HS-27A (cell line): ENCODE measurements at regions not wholly inside any gene's neighbourhood (a gene's known extent, or its start where the extent isn't known, plus 50 kb on each side); places are given as distances from the start of the nearest gene placed in this dataset.
"Not testable (repeated sequence)": the region's sequence is repeated elsewhere in the genome, so short reads cannot be mapped to it uniquely, and the experiment has no call there.

Experiments
- DNase-seq: peaks from one replicate; pipeline ENCODE4 v3.0.0-alpha.2; 2012; ENCODE audit warnings: low read depth, missing footprints

DNA sequence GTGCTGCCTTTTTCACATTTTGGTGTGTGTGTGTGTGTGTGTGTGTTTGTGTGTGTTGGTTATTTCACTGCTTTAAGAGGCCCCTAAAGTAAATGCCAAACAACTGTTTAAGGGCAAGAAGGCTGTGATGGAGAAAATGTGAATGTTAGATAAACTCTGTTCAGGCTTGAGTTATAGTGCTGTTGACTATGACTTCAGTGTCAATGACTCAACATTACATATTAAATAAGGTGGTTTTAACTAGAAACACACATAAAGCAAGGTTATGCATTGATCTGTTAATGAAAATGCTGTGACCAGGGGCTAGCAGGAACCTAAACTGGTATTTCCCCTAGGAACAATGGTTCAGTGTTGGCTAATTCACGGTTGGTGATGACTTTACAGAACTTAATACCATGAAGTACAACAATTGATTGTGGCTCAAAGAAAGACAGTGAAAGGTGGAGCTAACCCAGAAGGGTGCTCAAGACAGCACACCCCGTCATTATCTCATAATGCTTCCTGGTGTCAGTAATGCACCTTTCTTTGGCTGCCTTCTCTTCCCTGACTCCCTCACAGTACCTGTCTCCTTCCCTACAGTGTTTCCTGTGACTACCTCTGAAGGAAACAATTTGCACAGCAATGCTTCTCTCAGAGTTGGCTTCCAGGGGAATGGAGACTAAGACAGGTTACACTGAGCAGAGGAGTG lies 116.1 kb downstream of the RIN2 start:
- DNase-seq = no peak

DNA sequence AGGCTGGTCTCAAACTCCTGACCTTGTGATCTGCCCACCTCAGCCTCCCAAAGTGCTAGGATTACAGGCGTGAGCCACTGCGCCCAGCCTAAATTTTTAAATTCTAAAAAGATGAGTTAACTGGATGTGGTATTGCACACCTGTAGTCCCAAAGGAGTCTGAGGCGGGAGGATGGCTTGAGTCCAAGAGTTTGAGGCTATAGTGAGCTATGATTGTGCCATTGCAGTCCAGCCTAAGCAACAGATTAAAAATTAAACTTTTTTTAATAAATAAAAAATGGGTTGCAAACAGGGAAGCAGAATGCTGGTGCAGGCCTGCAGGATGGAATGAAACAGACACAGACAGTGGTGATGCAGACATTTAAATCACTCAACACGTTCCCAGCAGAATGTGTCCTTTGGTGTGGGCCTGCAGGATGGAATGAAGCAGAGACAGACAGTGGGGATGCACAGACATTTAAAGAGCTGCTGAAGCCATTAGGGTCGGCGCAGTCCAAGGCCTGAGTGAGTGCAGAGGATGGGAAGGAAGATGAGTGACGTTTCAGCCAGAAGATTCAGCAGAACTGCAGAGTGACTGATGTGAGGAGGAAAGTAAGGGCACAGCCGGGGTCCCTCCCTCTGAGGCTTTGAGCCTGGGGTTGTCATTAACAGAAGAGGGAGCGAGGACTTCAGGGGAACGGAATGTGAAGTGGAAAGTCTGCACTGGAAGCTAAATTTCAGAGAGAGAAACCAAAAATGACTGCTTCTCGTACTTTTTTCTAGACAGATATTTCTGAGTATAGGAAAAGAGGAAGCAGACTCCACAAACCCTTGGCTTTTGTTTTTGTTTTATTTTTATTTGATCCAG lies 117.5 kb downstream of the RIN2 start:
- no peak for DNase-seq

DNA sequence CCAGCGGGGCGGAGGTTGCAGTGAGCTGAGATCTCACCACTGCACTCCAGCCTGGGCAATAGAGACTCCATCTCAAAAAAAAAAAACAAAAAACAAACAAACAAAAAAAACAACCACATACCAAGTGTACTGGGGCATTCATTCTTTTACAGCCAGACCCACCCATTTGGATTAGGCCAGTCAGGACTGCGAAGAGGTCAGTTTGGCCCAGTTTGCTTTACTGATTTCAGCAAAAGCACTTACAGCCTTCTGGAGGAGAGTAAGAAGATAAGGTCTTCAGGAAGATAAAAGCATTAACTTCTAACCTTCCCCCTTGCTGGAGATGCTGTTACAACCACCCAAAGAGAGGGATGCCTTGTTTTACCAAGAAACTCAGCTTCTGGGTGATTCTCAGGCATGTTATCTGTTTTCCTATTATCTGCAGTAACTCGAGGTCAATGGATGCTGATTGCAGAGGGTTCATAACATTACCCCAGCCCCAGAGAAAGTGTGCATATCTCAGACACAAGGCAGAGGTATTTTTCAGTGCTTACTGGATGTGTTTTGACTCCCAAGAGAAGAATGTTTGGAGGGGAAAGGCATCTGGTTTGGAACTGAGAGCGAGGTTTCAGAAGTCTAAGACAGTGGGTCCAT lies 118.9 kb downstream of the RIN2 start:
- no peak for DNase-seq

DNA sequence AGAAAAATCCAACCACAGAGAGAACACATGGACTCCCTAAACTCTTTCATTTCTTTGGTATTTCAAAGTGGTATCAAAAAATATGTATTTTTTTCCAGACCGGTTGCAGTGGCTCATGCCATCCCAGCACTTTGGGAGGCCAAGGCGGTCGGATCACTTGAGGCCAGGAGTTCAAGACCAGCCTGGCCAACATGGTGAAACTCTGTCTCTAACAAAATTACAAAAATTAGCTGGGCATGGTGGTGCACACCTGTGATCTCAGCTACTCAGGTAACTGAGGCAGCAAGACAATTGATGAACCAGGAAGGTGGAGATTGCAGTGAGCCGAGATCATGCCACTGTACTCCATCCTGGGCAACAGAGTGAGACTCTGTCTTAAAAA lies 121.8 kb downstream of the RIN2 start:
- not testable (repeated sequence) for DNase-seq

DNA sequence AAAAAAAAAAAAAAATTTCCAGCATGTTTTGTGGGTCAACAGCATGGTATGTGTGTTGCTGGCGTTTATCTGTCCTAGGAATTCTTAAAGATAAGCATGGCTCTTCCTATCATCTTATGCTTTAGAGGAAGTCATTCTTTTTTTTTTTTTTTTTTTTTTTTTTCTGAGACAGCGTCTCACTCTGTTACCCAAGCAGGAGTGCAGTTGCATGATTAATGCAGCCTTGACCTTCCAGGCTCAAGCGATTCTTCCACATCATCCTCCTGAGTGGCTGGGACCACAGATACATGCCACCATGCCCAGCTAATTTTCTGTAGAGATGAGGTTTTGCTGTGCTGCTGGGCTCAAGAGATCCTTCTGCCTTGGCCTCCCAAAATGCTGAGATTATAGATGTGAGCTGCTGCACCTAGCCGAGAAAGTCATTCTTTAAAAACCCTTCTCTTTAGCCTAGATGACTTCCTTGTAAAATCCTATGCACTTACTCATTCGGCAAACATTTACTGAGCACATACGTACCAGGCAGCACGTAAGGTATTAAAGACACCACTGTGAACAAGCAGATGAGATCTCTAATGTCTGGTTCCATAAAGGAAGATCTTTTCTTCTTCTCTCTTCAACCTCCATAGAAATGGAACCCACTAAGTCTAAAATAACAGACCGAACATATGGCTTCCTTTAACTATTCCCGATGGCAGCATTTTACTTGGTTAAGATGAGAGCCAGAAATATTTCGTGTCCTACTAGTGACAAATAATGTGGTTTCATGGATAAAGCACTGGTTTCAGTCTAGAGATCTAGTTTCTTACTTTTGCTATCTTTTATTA lies 122.4 kb downstream of the RIN2 start:
- peak; percentile 78 for DNase-seq

DNA sequence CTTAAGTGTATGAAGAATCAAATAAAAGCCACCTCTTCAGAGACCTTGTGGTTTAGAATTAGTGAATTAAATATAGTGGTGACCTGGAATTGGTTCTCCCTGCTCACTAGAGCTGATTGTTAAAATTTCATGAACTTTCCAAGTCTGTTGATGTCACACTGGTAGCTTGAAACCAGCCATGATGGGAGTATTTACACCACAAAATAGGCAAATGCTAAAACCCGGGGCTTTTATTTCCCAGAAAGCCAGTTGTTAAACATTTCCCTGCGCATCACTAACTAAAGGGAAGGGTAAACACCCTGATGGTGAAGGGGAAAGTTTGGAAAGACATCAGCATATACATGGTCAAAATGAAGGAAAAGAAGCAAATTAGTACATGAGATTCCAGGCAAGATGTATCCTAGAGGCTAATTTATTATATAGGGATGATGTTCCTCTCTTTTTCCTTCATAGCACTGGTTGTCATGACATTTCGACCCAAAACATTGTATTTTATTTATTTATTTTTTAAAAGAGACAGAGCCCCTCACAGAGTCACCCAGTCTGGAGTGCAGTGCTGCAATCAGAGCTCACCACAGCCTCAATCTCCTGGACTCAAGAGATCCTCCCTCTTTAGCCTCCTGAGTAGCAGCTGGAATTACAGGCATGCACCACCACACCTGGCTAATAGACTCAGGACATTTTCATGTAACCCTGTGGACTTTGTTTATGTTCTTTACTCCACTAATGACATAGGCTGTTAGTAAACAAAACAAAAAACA lies 123.2 kb downstream of the RIN2 start:
- no peak for DNase-seq

DNA sequence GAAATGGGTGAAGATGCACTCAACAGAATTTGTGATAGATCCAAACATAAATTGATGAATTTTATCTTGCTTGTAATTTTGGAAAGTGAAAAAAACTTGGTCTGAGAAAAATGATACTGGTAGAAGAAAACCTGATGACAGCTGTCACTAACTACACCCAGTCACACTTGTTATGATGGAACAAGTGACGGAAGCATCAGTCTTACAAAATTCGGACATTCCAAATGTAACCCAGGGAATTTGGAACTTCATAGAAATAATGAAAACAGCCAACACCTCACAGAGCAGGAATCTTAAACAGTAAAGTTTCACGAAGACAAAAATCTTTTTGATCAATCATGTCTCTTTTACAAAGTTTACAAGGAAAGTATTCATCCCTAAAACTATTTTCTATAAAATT lies 123.9 kb downstream of the RIN2 start:
- DNase-seq = no peak

DNA sequence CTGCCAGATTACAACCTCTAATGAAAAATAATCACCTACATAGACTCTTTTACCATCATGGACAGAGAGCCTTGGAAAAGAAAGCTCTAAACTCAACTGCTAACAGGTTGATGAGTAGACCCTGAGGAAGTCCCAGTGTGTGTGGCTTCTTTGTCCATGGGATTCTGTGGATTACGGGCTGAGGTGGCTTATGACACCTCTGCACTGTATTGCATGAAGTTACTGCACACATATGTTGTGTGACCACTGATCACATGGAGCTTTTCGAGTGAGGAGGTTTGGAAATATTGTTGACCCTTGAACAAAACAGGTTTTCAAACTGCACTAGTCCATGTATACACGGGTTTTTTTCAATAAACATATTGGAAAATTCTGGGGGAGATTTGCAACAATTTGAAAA lies 124.4 kb downstream of the RIN2 start:
- no peak for DNase-seq

DNA sequence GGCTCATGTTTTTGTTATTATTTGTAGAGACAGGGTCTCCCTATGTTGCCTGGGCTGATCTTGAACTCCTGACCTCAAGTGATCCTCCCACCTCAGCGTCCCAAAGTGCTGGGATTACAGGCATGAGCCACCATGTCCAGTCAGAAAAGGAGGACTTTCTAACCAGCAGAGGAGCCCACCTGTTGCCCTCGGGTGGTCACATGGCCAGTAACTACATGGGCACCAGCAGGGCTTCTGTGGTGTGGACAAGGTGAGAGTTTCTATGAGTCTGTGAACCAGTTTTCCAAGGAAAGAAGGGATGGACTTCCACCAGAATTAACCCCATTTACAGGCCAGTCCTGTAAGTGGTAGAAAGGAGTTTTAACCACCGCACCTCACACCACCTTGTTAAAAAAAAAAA lies 125.4 kb downstream of the RIN2 start:
- no peak for DNase-seq

DNA sequence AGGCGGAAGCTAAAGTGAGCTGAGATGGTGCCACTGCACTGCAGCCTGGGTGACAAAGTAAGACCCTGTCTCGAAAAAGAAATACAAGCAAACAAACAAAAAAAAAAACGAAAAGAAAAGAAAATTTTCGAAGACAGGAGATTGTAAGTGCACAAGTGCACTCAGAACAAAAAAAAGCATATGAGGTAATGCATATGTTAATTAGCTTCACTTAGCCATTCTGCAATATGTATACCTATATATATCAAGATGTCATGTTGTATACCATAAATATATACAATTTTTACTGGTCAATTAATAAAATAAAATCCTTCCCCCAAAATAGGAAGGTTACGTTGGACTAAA lies 127.5 kb downstream of the RIN2 start:
- no peak for DNase-seq

DNA sequence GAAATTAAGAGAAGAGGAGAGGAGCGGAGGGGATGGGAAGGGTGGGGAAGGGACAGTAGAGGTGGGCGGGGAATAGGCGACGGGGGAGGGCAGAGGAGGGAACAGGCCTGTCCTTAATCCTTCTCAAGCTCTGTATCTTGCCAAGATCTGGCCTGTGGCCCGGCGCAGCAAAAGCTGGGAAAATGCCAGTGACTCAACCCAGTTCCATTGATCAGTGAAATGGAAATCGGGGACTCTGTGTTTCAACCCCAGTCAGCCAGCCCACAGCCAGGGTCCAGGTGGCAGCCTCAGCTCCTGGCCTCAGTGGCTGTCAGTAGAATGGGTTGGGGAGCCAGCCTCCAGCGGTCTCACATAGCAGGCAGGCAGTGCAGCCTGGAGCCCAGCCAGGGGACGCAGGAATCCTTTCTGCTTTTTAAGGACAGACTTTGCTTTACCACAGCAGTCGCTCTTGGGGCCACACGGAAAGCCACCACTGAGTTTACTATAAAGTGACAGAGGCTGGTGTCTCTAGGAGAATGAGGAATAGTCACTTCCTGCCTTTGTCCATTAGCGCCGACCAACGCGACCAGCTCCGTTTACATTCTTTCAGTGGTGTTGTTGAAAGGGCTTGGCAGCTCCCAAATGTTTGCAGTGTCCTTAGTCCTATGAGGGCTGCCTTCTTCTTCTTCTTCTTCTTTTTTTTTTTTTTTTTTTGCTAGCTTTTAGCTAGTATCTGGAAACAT lies 128.0 kb downstream of the RIN2 start:
- no peak for DNase-seq

DNA sequence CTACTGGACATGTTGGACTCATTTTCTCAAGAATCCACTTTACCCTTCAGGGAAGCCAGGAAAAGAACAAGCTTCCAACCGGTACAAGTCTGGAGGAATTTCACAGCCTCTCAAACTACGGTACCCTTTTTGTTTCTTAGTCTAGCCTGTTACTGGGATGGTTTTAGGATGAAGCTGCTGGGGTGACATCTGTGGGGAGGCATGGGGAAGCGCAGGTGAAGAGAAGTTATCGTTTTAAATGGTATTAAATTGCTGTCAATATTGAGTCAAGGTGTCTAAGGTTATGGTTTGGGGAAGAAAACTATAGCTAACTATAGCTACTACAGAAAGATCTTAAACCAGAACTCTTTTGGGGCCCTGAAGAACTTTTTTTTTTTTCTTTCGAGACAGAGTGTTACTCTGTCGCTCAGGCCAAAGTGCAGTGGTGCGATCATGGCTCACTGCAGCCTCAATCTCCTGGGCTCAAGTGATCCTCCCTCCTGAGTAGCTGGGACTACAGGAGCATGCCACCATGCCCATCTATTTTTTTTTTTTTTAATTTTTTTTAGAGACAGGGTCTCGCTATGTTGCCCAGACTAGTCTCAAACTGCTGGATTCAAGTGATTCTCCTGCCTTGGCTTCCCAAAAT lies 128.7 kb downstream of the RIN2 start:
- no peak for DNase-seq

DNA sequence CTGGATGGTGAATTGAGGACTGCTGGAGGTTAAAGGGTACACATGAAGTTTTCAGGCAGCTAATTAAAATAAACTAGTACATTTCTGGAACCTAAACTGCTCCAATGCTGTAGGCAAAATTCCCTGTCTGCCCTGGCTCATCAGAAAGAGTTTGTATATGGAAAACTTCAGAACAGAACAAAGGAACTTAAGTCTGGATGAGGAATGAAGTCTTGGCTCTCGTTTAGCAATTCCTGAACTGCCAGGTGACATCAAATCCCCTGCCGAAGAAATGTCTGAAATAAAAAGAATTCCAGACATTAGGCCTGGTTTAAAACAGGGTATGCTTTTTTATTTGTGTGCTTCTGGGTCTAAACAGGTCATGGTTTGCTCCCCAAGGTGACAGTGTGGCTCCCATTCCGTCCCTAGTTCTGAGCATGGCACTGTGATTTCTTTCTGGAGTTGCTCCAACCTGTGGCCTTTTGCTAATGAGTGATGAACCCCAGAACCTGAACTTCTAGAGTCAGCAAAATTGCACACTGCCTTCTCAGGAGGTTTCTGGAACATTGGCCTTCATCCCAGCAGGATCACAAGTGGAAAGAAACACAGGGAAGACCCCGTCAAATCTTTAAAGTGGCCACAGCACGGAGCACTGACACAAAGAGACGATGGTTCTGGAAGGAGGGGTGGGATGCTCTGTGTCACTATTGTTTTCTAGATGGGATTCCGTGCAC lies 129.4 kb upstream of the NAA20 start:
- DNase-seq = no peak

DNA sequence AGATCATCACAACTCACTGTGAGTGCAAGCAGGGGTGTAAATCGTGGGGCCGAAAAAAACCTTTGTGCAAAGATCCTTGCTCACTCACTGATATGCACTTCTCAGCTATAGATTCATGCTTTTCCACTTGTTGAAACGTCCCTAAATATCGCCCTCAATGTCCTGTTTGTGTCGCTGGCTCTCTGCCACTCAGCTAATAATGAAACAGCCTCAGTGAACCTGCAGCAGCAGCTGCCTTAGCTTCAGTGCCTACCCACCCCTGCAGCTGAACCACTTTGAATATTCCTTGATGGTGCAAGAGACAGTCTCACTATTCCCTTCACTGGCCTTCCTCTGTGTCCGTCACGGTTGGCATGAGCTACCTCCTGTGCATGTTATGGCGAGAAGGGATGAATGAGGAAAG lies 128.9 kb upstream of the NAA20 start:
- no peak for DNase-seq

DNA sequence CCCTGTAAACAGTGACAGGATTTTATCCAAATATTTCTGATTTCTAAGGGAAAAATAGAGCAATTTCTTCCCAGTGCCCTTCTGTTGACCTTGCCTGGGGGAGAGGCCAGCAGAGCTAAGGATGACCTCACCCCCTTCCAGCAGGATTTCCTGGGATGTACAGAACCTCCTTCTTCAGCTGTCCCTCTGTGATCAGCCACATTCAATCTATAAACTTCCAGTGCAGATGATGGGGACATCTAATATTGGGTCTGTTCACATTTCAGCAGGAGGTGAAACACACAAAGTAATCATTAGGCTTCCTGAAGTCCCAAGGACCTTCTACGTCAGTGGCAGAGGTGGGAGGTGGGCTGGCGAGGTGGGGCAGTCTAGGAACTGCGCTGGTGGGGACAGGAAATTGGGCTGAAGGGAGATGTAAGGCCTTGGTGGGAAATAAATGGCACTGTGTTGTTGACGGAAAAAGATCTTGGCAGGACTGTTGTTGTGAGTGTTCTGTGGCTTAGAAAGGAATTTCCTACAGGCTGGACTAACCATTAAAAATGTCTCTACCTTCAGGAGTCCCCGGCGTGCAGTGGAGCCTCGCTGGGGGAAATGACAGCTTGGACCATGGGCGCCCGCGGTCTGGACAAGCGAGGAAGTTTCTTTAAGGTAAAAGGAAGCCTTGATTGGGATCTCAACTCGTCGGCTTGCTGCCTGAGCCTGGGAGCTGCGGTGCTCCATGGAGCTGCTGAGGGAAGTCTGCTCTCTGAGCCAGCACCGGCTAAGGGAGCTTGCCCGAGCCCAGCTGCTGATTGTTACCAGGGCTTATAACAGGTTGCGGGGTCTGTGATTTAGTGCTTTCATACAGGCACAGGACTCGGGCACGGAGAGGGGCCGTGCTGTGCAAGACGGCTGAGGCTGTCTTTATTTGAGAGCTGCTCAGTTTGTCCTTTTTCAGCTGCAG lies 127.9 kb upstream of the NAA20 start:
- no peak for DNase-seq

DNA sequence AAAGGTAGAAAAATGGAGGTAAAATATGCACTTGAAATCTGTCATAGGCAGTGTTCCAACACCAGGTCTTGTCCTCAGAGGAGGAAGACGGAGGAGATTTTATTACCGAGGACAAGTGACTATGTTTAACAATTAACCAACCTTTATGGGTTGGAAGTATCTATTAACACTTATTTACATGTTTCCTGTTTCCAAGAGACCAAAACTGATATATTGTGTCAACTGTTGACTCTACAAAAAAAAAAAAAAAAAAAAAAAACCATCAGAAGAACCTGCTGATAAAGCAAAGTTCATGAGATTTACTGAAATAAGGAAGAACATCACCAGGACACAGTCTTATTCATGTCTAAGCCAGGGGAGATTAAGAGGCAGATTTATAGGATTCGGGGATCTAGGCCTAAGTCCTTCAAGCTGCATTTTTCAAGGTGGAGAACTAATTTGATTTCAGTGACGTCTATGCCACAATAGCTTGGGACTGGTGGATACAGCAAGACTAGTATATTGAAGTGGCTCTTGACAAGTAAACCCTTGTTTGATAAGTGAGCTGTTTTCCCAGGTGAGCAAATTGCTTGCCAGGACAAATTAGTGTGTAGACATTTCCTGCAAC lies 126.6 kb upstream of the NAA20 start:
- no peak for DNase-seq

DNA sequence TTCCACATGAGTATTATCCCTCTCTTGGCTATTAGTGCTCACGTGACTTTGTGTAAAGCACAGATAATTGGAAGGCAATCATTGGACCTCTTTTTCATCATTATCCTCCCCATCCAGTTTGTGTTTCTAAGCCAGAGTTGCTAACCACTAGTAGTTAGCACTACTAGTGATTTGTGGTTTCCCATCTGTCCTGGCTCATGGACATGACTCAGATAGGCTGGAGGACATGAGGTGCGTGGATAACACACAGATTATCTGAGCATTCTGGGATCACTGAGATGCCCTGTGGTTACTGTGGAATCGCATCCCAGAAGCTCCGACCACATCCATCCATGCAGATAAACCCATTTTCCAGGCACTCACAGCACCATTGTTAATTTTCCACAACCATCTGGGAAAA lies 123.8 kb upstream of the NAA20 start:
- DNase-seq = no peak

DNA sequence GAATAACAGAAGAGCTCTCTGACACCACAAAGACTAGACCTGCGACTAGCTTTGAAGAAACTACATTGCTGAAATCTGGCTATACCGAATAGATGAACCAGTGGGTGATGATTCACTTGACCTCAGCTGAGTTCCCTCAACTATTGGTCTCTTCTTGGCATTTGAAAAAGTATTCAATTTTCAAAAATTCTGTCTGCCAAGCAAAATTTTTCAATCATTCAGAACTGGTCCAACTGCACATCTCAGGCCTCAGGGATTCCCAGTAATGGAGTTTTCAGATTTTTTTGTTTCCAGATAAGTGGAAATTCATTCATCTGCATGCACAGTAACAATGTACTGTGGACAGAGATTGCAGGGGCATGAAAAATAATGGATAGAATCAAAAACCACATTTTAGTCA lies 121.4 kb upstream of the NAA20 start:
- DNase-seq = no peak
